ENCODE measurements at regions not wholly inside any gene's neighbourhood (a gene's known extent, or its start where the extent isn't known, plus 50 kb on each side); places are given as distances from the start of the nearest gene placed in this dataset.

- TF ChIP-seq, protein P1, sequence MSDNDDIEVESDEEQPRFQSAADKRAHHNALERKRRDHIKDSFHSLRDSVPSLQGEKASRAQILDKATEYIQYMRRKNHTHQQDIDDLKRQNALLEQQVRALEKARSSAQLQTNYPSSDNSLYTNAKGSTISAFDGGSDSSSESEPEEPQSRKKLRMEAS (IDR thresholded peaks at IDR 0.05) = no peak
- TF ChIP-seq CREB1 (IDR thresholded peaks at IDR 0.05; ENCODE audit: low read depth) (no peak), EP300 (IDR thresholded peaks at IDR 0.05; ENCODE audit: borderline replicate concordance) (no peak), EGR1 (IDR thresholded peaks at IDR 0.05) (no peak), CEBPB (IDR thresholded peaks at IDR 0.05) (no peak), REST (IDR thresholded peaks at IDR 0.05; ENCODE audit: low read depth) (no peak), TCF12 (IDR thresholded peaks at IDR 0.05; ENCODE audit: low read depth) (no peak), TAF1 (IDR thresholded peaks at IDR 0.05; ENCODE audit: low read depth) (no peak)
- TF ChIP-seq, protein P2, sequence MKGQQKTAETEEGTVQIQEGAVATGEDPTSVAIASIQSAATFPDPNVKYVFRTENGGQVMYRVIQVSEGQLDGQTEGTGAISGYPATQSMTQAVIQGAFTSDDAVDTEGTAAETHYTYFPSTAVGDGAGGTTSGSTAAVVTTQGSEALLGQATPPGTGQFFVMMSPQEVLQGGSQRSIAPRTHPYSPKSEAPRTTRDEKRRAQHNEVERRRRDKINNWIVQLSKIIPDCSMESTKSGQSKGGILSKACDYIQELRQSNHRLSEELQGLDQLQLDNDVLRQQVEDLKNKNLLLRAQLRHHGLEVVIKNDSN (IDR thresholded peaks at IDR 0.05) = no peak
Observed at GRCh38 chr2:13550285-13551231, 833.8 kb downstream of the TRIB2 start.

Measured in Ishikawa (cell line).